ENCODE measurements at regions not wholly inside any gene's neighbourhood (a gene's known extent, or its start where the extent isn't known, plus 50 kb on each side); places are given as distances from the start of the nearest gene placed in this dataset.
"Not testable (repeated sequence)": the region's sequence is repeated elsewhere in the genome, so short reads cannot be mapped to it uniquely, and the experiment has no call there.

- no peak for DNase-seq (ENCODE audit: low spot score)
These were observed 265.1 kb downstream of the SH3BP4 start for GRCh38 chr2:235216901-235217300.

GRCh38 chr2:235217846-235218245 lies 266.0 kb downstream of the SH3BP4 start:
- DNase-seq (ENCODE audit: low spot score) = no peak

- DNase-seq (ENCODE audit: low spot score) = no peak
These were observed 266.7 kb downstream of the SH3BP4 start for GRCh38 chr2:235218486-235218907.

- no peak for DNase-seq (ENCODE audit: low spot score)
These were observed 267.2 kb downstream of the SH3BP4 start for GRCh38 chr2:235219048-235219447.

GRCh38 chr2:235220331-235220730 lies 268.5 kb downstream of the SH3BP4 start:
- DNase-seq (ENCODE audit: low spot score) = no peak

- DNase-seq (ENCODE audit: low spot score) = no peak
These were observed 270.8 kb upstream of the AGAP1 start for GRCh38 chr2:235223011-235223410.

- peak; percentile 91 for DNase-seq (ENCODE audit: low spot score)
These were observed 269.4 kb upstream of the AGAP1 start for GRCh38 chr2:235224410-235224809.

GRCh38 chr2:235225261-235225660 lies 268.6 kb upstream of the AGAP1 start:
- DNase-seq (ENCODE audit: low spot score) = peak; percentile 62

GRCh38 chr2:235227590-235227989 lies 266.3 kb upstream of the AGAP1 start:
- no peak for DNase-seq (ENCODE audit: low spot score)

- DNase-seq (ENCODE audit: low spot score) = not testable (repeated sequence)
These were observed 265.4 kb upstream of the AGAP1 start for GRCh38 chr2:235228422-235228821.

GRCh38 chr2:235229236-235229635 lies 264.6 kb upstream of the AGAP1 start:
- no peak for DNase-seq (ENCODE audit: low spot score)

- no peak for DNase-seq (ENCODE audit: low spot score)
These were observed 262.8 kb upstream of the AGAP1 start for GRCh38 chr2:235230821-235231601.

GRCh38 chr2:235232449-235233433 lies 261.1 kb upstream of the AGAP1 start:
- peak; percentile 83 for DNase-seq (ENCODE audit: low spot score)

- DNase-seq (ENCODE audit: low spot score) = no peak
These were observed 259.1 kb upstream of the AGAP1 start for GRCh38 chr2:235234736-235235135.

- no peak for DNase-seq (ENCODE audit: low spot score)
These were observed 257.7 kb upstream of the AGAP1 start for GRCh38 chr2:235235977-235236767.

- DNase-seq (ENCODE audit: low spot score) = no peak
These were observed 255.3 kb upstream of the AGAP1 start for GRCh38 chr2:235238537-235238936.

- no peak for DNase-seq (ENCODE audit: low spot score)
These were observed 253.3 kb upstream of the AGAP1 start for GRCh38 chr2:235240574-235240973.

- no peak for DNase-seq (ENCODE audit: low spot score)
These were observed 249.3 kb upstream of the AGAP1 start for GRCh38 chr2:235244255-235245220.

- DNase-seq (ENCODE audit: low spot score) = no peak
These were observed 246.8 kb upstream of the AGAP1 start for GRCh38 chr2:235247001-235247400.

GRCh38 chr2:235255693-235256092 lies 238.2 kb upstream of the AGAP1 start:
- DNase-seq (ENCODE audit: low spot score) = no peak
